Trophoblast cell (in vitro differentiated cells and primary cell): ENCODE measurements at regions not wholly inside any gene's neighbourhood (a gene's known extent, or its start where the extent isn't known, plus 50 kb on each side); places are given as distances from the start of the nearest gene placed in this dataset.

Experiments used
- DNase-seq, 2 donors: peaks; one replicate each; pipeline ENCODE4 v3.0.0-alpha.2; 2016
- H2AFZ ChIP-seq: 2 replicates; pipeline ENCODE4 v1.6.1; 2013; ENCODE audit warnings: low read length, moderate library complexity, mild to moderate bottlenecking; ENCODE audit not compliant: insufficient read depth, poor library complexity
- H2AK5ac ChIP-seq: 2 replicates; pipeline ENCODE4 v1.6.1; 2013; ENCODE audit warnings: mild to moderate bottlenecking, low read length
- H2BK120ac ChIP-seq: 2 replicates; pipeline ENCODE4 v1.6.1; 2013; ENCODE audit warnings: low read length, mild to moderate bottlenecking, moderate library complexity; ENCODE audit not compliant: insufficient read depth, poor library complexity
- H2BK12ac ChIP-seq: 2 replicates; pipeline ENCODE4 v1.6.1; 2013; ENCODE audit warnings: mild to moderate bottlenecking, low read length, moderate library complexity
- H2BK5ac ChIP-seq: 2 replicates; pipeline ENCODE4 v1.6.1; 2013; ENCODE audit warnings: low read length, low read depth, moderate library complexity, mild to moderate bottlenecking; ENCODE audit not compliant: poor library complexity
- H3K14ac ChIP-seq: 2 replicates; pipeline ENCODE4 v1.6.1; 2013; ENCODE audit warnings: mild to moderate bottlenecking, low read length
- H3K18ac ChIP-seq: 2 replicates; pipeline ENCODE4 v1.6.1; 2013; ENCODE audit warnings: mild to moderate bottlenecking, low read length
- H3K23ac ChIP-seq: 2 replicates; pipeline ENCODE4 v1.6.1; 2013; ENCODE audit warnings: low read length
- H3K27ac ChIP-seq: 2 replicates; pipeline ENCODE4 v1.5.1; 2013; ENCODE audit warnings: low read depth, mild to moderate bottlenecking, inconsistent platforms, low read length, moderate library complexity
- H3K27me3 ChIP-seq: 2 replicates; pipeline ENCODE4 v1.6.1; 2013; ENCODE audit warnings: inconsistent platforms, mild to moderate bottlenecking, low read length, moderate library complexity; ENCODE audit not compliant: insufficient read depth
- H3K36me3 ChIP-seq, 2 experiments: 1 replicate in 1 of 2; 2 replicates in 1 of 2; pipeline ENCODE4 v1.6.1; 2013; ENCODE audit warnings: low read length in 2 of 2, mild to moderate bottlenecking in 2 of 2, moderate library complexity in 1 of 2; ENCODE audit not compliant: insufficient read depth in 2 of 2, control insufficient read depth in 1 of 2
- H3K4ac ChIP-seq: 2 replicates; pipeline ENCODE4 v1.6.1; 2013; ENCODE audit warnings: low read depth, mild to moderate bottlenecking, low read length, moderate library complexity
- H3K4me1 ChIP-seq, 2 experiments: 1 replicate in 1 of 2; 2 replicates in 1 of 2; pipeline ENCODE4 v1.6.1; 2013; ENCODE audit warnings: low read length in 2 of 2, mild to moderate bottlenecking in 2 of 2, moderate library complexity in 1 of 2; ENCODE audit not compliant: insufficient read depth in 2 of 2, control insufficient read depth in 1 of 2
- H3K4me2 ChIP-seq: 2 replicates; pipeline ENCODE4 v1.6.1; 2013; ENCODE audit warnings: inconsistent platforms, mild to moderate bottlenecking, low read length, moderate library complexity
- H3K4me3 ChIP-seq: 2 replicates; pipeline ENCODE4 v1.5.1; 2013; ENCODE audit warnings: mild to moderate bottlenecking, low read depth, low read length, inconsistent platforms
- H3K79me1 ChIP-seq: one replicate; pipeline ENCODE4 v1.6.1; 2013; ENCODE audit warnings: low read length
- H3K79me2 ChIP-seq: 2 replicates; pipeline ENCODE4 v1.6.1; 2013; ENCODE audit warnings: low read length, mild to moderate bottlenecking; ENCODE audit not compliant: control insufficient read depth, insufficient read depth, poor library complexity
- H3K9ac ChIP-seq: 2 replicates; pipeline ENCODE4 v1.6.1; 2013; ENCODE audit warnings: mild to moderate bottlenecking, low read length
- H3K9me3 ChIP-seq: 2 replicates; pipeline ENCODE4 v1.6.1; 2013; ENCODE audit warnings: low read depth, mild to moderate bottlenecking, control low read depth, inconsistent platforms, low read length; ENCODE audit not compliant: insufficient read depth
- H4K12ac ChIP-seq: 2 replicates; pipeline ENCODE4 v1.6.1; 2013; ENCODE audit warnings: low read depth, mild to moderate bottlenecking, low read length, moderate library complexity
- H4K8ac ChIP-seq: 2 replicates; pipeline ENCODE4 v1.6.1; 2013; ENCODE audit warnings: low read depth, mild to moderate bottlenecking, low read length, moderate library complexity
- H4K91ac ChIP-seq: one replicate; pipeline ENCODE4 v1.6.1; 2013; ENCODE audit warnings: low read depth, mild to moderate bottlenecking, low read length, moderate library complexity
- WGBS: extraction: QIAGEN DNeasy Blood & Tissue Kit; methylation state at CpG from one replicate; pipeline ENCODE4 v1.1.7; 2013; ENCODE audit warnings: missing lambda C conversion rate; ENCODE audit not compliant: insufficient read length, insufficient coverage; ENCODE audit errors: extremely low coverage; 5-methylcytosine and 5-hydroxymethylcytosine counted together

GRCh38 chr11:107176148-107177105 is 158.2 kb upstream of the GUCY1A2 start:
- no peak overlapping the region for H2AFZ ChIP-seq
- no peaks in the 10 kb centered on the region for H3K79me1 ChIP-seq
- H2BK5ac ChIP-seq: no peak overlapping the region
- no peak overlapping the region for H3K4me2 ChIP-seq
- H4K12ac ChIP-seq: no peak overlapping the region
- no peak overlapping the region for H2BK120ac ChIP-seq
- no peak for DNase-seq
- H4K8ac ChIP-seq: no peak overlapping the region
- H3K27me3 ChIP-seq: no peaks in the 10 kb centered on the region
- no peak overlapping the region for H3K9ac ChIP-seq
- no peak overlapping the region for H2AK5ac ChIP-seq
- H3K23ac ChIP-seq: no peak overlapping the region
- H4K91ac ChIP-seq: no peak overlapping the region
- H3K4me1 ChIP-seq: no peaks in the 10 kb centered on the region
- no peak overlapping the region for H3K14ac ChIP-seq
- H3K4ac ChIP-seq: no peak overlapping the region
- H3K79me2 ChIP-seq: no peaks in the 10 kb centered on the region
- H3K36me3 ChIP-seq: no peaks in the 10 kb centered on the region
- H3K4me3 ChIP-seq: no peak overlapping the region
- no peak overlapping the region for H3K27ac ChIP-seq
- no peak overlapping the region for H3K18ac ChIP-seq
- no peak overlapping the region for H2BK12ac ChIP-seq
- peaks cover 6% of the 10 kb centered on the region for H3K9me3 ChIP-seq
- WGBS: 100% methylated on average over 1 of the region's 37 CpGs

- H3K14ac ChIP-seq: no peak overlapping the region
- no peak for DNase-seq
- H2BK12ac ChIP-seq: no peak overlapping the region
- no peak overlapping the region for H3K18ac ChIP-seq
- no peaks in the 10 kb centered on the region for H3K79me1 ChIP-seq
- no peak overlapping the region for H4K12ac ChIP-seq
- H2AK5ac ChIP-seq: no peak overlapping the region
- no peak overlapping the region for H3K9ac ChIP-seq
- no peak overlapping the region for H3K27ac ChIP-seq
- H2AFZ ChIP-seq: no peak overlapping the region
- H4K8ac ChIP-seq: no peak overlapping the region
- no peak overlapping the region for H3K4ac ChIP-seq
- H3K4me3 ChIP-seq: no peak overlapping the region
- H3K4me2 ChIP-seq: no peak overlapping the region
- H3K23ac ChIP-seq: no peak overlapping the region
- peaks cover 6% of the 10 kb centered on the region for H3K9me3 ChIP-seq
- H3K27me3 ChIP-seq: no peaks in the 10 kb centered on the region
- no peaks in the 10 kb centered on the region for H3K4me1 ChIP-seq
- no peaks in the 10 kb centered on the region for H3K79me2 ChIP-seq
- H2BK120ac ChIP-seq: no peak overlapping the region
- WGBS: no CpG with 5 or more reads among the region's 5 CpGs
- no peaks in the 10 kb centered on the region for H3K36me3 ChIP-seq
- H4K91ac ChIP-seq: no peak overlapping the region
- no peak overlapping the region for H2BK5ac ChIP-seq
These were observed 156.6 kb upstream of the GUCY1A2 start for GRCh38 chr11:107174856-107175255.

GRCh38 chr11:107172996-107173395 is 154.7 kb upstream of the GUCY1A2 start:
- no peak overlapping the region for H3K27ac ChIP-seq
- H3K9ac ChIP-seq: no peak overlapping the region
- DNase-seq: peak; percentile 1 to 53
- H4K91ac ChIP-seq: no peak overlapping the region
- no peak overlapping the region for H3K14ac ChIP-seq
- no peak overlapping the region for H2BK5ac ChIP-seq
- no peak overlapping the region for H4K8ac ChIP-seq
- peaks cover 6% of the 10 kb centered on the region for H3K9me3 ChIP-seq
- no CpG with 5 or more reads among the region's 2 CpGs for WGBS
- H2AK5ac ChIP-seq: no peak overlapping the region
- no peak overlapping the region for H2BK12ac ChIP-seq
- H3K27me3 ChIP-seq: no peaks in the 10 kb centered on the region
- no peaks in the 10 kb centered on the region for H3K4me1 ChIP-seq
- no peak overlapping the region for H4K12ac ChIP-seq
- no peak overlapping the region for H2AFZ ChIP-seq
- no peaks in the 10 kb centered on the region for H3K36me3 ChIP-seq
- H3K79me2 ChIP-seq: no peaks in the 10 kb centered on the region
- no peak overlapping the region for H3K23ac ChIP-seq
- H3K18ac ChIP-seq: no peak overlapping the region
- H3K79me1 ChIP-seq: no peaks in the 10 kb centered on the region
- H3K4me2 ChIP-seq: no peak overlapping the region
- H3K4me3 ChIP-seq: no peak overlapping the region
- H3K4ac ChIP-seq: no peak overlapping the region
- no peak overlapping the region for H2BK120ac ChIP-seq

- H3K79me2 ChIP-seq: no peaks in the 10 kb centered on the region
- WGBS: no CpG with 5 or more reads among the region's 1 CpG
These were observed 139.5 kb upstream of the GUCY1A2 start for GRCh38 chr11:107157809-107158187.

More at GRCh38 chr11:107157809-107158187, 139.5 kb upstream of the GUCY1A2 start:
- Histone ChIP-seq H3K9me3 (no peaks in the 10 kb centered on the region), H2BK5ac (no peak overlapping the region), H3K4me3 (no peak overlapping the region), H3K23ac (no peak overlapping the region), H2BK120ac (no peak overlapping the region), H3K9ac (no peak overlapping the region), H4K12ac (no peak overlapping the region), H3K27ac (no peak overlapping the region), H2AK5ac (no peak overlapping the region), H2BK12ac (no peak overlapping the region), H3K36me3 (no peaks in the 10 kb centered on the region), H2AFZ (no peak overlapping the region), H3K18ac (no peak overlapping the region), H3K79me1 (no peaks in the 10 kb centered on the region), H3K14ac (no peak overlapping the region), H3K4me2 (no peak overlapping the region), H3K4ac (no peak overlapping the region), H3K27me3 (no peaks in the 10 kb centered on the region), H4K8ac (no peak overlapping the region), H3K4me1 (peaks cover 0 to 3% of the 10 kb centered on the region in 2 experiments), H4K91ac (no peak overlapping the region)
- DNase-seq: no peak
